NCI-H2029 (cell line): ENCODE measurements at regions not wholly inside any gene's neighbourhood (a gene's known extent, or its start where the extent isn't known, plus 50 kb on each side); places are given as distances from the start of the nearest gene placed in this dataset.

Experiments used
- DNase-seq: peaks from one replicate; lab custom pipeline; 2025; lab: John Stamatoyannopoulos, UW

DNA sequence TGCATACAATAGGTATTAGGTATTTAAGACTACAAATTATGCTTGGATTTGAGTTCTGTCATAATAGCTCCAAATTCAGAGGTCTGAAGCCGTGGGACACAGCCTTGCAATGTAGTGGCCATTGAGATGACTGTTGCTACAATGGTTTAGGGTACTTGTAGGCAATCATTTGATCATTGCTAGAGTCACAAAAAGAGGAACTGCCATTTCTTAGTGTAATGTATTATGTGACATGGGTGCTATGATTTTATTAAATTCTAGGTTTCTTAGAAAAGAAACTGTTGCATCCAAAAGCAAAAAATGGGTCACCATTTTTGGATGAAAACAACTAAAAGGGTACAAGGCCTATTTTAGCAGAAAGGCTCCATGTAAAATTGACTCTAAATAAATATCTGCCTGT lies 129.9 kb upstream of the ZNF644 start:
- DNase-seq = no peak

DNA sequence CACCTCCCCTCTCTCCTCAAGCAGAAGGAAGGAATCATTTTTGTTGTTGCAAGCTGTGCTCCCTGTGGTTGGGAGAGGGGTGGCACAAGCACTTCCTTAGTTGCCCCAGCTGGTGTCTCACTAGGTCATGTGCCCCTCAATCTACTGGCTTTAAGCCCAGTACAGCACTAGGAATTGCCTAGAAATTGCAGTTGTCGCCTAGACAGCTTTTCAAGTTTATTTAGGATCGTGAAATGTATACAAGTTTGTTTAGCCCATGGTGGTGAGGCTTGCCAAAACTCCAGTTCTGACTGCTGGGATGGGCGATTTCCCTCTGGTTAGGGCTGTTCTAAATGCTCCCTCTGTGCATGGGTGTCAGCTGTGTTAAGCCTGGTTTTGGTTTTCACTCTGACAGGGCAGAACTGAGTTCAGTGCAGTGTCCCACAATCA lies 126.8 kb upstream of the ZNF644 start:
- DNase-seq = peak; percentile 53

DNA sequence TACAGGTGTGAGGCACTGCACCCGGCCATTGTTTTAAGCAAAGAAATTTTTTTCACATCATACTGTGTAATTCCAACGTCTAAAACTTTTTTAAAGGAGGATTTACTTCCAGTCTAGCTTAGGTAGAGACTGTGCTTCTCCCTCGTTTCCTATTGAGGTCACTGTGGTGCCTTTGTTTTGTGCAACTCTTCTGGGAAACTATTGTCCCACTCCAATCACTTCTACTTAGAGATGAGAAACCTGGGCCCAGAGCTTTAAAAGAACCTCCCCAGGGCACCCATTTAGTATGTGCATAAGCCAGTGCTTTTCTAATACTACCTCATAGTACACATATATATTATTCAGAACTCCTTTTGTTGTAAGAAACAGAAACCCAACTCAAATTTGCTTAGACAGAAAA lies 120.0 kb upstream of the ZNF644 start:
- no peak for DNase-seq

GRCh38 chr1:91138959-91139358 lies 117.1 kb upstream of the ZNF644 start:
- DNase-seq = no peak

DNA sequence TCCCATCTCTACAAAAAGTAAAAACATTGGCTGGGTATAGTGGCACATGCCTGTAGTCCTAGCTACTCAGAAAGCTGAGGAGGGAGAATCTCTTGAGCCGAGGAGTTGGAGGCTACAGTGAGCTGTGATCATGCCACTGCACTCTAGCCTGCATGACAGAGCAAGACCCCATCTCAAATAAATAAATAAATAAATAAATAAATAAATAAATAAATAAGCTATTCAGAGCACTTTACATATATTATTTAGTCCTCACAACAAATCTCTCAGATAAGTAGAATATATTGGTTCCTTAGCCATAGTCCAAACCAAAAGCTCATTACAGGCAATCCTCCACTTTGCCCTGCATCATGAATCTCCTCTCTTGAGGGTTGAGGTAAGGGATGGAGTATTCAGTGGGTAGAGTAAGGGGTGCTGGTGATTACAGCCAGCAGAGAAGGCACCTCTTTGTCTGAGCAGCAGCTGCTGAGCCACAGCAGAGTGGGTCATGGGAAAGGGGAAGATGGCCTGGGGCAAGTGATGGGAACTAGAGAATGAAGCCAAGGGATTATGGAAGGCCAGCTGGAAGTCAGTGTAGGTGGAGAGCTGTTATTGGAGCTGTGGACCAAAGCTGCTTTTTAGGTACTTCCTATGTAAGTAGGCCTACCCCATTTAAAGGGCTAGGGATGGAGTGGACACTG lies 115.5 kb upstream of the ZNF644 start:
- no peak for DNase-seq

- DNase-seq = no peak
Measured at GRCh38 chr1:91135799-91136198, 114.0 kb upstream of the ZNF644 start.

DNA sequence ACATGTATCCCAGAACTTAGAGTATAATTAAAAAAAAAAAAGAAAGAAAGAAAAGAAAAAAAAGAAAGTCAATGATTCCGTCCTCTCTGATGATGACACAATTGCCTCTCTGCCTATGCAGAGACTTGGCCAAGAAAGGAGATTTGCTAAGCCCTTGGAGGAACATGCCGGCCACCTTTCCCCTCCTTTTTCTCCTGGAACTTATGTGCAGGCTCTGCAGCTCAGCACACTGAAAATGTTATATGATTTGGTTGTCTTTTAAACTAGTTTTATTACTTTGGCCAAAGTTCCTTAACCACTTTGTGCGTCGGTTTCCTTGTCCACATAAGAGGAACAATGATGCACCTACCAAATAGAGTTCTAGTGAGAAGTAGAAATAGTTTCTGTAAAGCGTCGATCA lies 111.4 kb upstream of the ZNF644 start:
- no peak for DNase-seq

DNA sequence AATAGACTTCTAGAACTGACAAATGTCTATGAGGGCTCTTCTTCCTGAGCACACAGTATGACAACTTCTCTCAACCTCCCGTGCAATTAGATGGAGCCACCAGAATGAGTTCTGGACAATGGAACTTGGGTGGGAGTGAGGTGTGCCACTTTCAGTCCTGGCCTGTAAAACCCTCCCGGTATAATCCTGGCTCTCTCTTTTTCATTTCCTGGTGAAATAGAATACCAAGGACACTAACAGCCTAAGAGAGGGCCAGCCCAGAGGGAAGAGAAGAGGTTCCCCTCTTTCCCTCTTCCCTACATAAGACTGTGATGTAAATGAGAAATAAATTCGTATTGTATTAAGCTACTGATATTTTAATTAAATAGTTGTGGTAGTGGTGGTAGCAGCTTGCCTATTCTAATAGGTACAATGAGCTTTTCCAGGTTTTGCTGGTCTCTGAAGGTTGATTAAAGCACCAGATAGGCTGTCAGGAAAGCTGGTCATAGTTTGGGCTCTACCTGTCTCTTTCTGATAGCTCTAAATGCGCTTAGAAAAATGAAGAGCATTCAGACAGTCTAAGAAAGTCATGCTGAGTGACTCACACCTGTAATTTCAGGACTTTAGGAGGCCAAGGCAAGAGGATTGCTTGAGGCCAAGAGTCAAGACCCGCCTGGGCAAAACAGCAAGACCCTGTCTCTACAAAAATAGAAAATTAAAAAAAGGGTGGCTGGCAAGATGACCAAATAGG lies 108.6 kb upstream of the ZNF644 start:
- no peak for DNase-seq

DNA sequence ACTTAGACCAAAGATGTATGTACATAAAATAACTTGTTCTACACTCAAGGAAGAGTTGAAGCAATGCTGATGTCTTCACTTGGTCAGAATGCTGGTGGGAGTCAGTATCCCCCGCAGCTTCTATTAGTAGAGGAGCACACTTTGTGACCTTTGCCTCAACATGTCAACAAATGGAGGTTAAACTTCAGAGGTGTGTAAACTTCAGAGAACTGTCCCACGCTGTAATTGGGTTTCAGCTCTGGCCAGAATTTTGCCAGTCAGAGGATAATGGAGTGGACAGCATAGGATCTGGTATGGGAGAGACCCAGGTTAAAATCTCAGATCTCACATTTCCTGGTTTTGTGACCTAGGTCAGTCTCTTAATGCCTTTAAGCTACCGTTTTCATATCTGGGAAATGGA lies 107.6 kb upstream of the ZNF644 start:
- no peak for DNase-seq

- no peak for DNase-seq
Measured at GRCh38 chr1:91129017-91129416, 107.2 kb upstream of the ZNF644 start.

- DNase-seq = no peak
Measured at GRCh38 chr1:91124989-91125417, 103.2 kb upstream of the ZNF644 start.

DNA sequence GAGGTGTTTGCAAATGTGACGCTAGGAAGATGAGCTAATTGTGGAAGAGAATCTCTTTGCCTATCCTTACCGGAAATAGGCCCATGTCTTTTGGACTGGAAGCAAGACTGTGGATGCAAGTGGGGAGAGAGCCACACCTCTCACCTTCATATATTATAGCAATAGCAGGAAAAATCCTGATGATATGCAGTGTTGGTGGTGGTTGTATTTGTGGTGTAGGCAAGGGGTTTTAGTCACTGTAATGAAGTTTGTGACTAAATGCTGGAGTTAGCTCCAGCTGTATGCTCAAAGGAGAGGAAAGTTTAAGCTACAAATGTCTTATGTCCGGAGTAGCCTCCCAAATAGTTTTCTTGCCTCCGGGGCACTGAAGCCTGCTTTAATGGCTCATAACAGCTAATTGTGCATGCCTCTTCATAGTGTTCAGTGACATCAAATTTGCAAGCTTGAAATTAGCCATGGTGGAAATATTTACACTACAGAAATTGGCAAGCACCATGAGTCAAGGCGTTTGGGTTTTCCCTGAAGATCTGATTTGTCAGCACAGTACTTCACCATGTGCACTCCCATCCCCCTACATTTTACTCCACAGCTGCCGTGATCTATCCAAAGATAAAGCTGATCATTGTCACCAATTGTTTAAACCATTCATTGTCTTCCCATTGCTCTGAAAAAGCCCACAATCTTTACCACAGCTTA lies 102.6 kb upstream of the ZNF644 start:
- DNase-seq = no peak

DNA sequence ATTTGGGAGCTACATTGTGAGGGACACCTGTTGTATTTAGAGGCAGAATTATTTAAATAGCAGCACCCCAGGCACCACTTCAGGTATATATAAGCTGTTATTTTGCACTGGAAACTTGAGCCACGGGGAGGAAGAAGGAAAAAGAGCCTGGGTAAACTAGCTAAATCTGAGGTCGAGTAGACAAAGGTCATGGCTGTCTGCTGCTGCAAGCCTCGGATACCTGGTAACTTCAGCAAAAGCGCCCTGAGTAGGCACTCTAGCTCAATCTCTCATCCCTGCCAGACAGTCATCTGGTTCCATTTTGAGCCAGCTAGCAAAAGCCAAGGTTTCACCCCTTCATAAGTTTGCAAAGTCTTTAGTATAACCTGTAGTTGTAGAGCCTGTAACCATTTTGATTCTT lies 101.9 kb upstream of the ZNF644 start:
- no peak for DNase-seq

GRCh38 chr1:91123319-91123718 lies 101.5 kb upstream of the ZNF644 start:
- DNase-seq = no peak

DNA sequence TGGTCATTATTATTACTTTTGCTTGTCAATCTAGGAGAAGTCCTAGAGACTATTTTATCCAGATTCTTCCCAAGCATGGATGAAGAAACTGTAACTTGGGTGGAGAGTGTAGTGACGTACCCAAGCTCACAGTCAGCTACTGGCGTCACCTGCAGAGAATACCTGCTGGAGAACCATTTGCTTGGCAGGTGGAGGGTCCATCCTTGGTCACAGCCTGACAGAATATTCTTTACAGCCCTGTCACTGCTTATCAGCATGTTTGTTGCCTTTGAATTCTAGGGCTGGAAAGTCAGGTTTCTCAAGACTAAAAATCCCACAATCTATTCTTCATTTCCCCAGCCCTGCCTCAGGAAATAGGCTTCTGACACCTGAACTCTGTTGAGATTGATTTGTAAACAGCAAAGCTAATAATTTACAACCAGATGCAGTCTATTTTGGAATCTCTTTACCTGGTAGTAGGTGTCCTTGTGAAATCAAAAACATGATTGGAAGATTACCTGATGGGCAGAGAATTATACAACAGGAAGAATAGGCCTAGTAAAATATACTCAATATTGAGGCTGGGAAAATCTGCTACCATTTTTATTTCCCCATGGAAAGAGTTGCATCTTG lies 100.4 kb upstream of the ZNF644 start:
- DNase-seq = no peak

- DNase-seq = no peak
Measured at GRCh38 chr1:91121366-91121765, 99.5 kb upstream of the ZNF644 start.

GRCh38 chr1:91120936-91121335 lies 99.1 kb upstream of the ZNF644 start:
- no peak for DNase-seq

DNA sequence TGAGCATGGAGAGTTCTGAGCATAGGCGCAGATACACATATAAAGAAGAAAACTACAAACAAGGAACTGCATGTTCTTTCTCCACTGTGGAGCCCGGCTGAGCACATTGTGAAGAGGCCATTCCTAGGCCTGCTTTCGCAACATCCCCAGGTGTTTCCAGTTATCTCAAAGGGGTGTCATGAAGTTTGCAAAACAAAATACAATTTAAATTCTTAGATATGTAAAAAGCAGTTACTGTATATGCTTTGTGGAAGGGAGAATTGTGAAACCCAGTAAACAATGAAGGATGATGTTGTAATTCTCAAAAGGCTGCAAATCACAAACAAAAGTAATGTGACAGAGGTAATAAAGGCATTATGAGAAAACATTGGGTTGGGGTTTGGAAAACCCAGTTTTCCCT lies 98.6 kb upstream of the ZNF644 start:
- DNase-seq = no peak

GRCh38 chr1:91104712-91105111 lies 82.9 kb upstream of the ZNF644 start:
- DNase-seq = no peak

GRCh38 chr1:91101328-91101727 lies 79.5 kb upstream of the ZNF644 start:
- DNase-seq = no peak

DNA sequence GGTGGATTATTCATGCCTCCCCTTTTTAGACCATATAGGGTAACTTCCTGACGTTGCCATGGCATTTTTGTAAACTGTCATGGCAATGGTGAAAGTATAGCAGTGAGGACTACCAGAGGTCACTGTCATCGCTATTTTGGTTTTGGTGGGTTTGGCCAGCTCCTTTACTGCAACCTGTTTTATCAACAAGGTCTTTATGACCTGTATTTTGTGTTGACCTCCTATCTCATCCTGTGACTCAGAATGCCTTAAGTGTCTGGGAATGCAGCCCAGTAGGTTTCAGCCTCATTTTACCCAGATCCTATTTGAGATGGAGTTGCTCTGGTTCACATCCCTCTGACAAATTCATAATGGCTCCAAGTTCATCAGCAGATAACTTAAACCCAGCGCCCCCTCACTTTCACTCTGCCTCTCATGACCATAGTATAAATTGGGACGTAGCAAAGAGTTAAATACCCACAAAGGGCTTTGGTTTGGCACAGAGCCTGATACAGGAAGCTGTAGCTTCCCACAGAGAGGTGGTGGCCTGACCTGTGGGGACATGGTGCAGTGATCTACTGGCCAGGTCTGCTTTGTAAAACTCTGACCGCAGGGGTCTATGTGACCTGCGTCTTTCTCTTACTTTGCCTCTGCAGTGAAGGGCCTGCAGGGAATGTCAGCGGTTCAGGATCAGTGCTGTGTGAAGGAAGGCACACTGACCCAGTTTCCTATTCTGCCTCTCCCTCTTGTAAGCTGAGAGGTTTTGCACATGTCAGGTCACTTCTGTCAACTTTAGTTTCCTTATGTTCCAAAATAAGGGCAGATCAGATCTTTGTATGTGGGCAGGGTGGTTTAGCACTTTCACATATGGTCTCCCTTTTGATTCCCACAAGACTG lies 78.1 kb upstream of the ZNF644 start:
- peak; percentile 36 for DNase-seq
